ENCODE measurements at regions not wholly inside any gene's neighbourhood (a gene's known extent, or its start where the extent isn't known, plus 50 kb on each side); places are given as distances from the start of the nearest gene placed in this dataset.

DNA sequence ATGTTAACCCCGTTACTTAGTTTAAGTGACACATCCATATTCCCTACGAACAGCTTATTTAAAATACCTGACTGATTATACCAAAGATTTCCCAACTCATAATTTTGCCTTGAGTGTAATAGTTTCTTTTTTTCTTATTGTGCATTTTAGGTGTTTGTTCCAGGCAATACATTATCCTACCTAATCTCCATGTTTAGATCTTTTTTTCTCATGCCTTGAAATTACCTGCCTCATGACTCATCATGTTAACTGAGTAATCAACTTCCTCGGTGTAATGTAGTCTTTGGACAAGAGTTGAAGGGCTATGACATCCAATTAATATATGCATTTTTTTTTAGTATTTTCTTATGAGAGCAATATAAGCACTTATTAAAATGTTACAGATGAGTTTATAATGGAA is 228.7 kb upstream of the ANKRD50 start:
- no peak for TF ChIP-seq ARNTL (CRISPR knock-in tag; IDR thresholded peaks at IDR 0.05; ENCODE audit: borderline replicate concordance, low read depth)
- TF ChIP-seq, protein P1, sequence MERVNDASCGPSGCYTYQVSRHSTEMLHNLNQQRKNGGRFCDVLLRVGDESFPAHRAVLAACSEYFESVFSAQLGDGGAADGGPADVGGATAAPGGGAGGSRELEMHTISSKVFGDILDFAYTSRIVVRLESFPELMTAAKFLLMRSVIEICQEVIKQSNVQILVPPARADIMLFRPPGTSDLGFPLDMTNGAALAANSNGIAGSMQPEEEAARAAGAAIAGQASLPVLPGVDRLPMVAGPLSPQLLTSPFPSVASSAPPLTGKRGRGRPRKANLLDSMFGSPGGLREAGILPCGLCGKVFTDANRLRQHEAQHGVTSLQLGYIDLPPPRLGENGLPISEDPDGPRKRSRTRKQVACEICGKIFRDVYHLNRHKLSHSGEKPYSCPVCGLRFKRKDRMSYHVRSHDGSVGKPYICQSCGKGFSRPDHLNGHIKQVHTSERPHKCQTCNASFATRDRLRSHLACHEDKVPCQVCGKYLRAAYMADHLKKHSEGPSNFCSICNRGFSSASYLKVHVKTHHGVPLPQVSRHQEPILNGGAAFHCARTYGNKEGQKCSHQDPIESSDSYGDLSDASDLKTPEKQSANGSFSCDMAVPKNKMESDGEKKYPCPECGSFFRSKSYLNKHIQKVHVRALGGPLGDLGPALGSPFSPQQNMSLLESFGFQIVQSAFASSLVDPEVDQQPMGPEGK (CRISPR knock-in tag; IDR thresholded peaks at IDR 0.05; ENCODE audit: borderline replicate concordance): no peak
